IPS DF 6.9 (cell line): ENCODE measurements at regions not wholly inside any gene's neighbourhood (a gene's known extent, or its start where the extent isn't known, plus 50 kb on each side); places are given as distances from the start of the nearest gene placed in this dataset.

Source experiments
- DNase-seq: peaks from one replicate; pipeline ENCODE4 v3.0.0-alpha.2; 2013; ENCODE audit warnings: low read depth, low spot score
- H3K27ac ChIP-seq: one replicate; pipeline ENCODE4 v1.5.1; 2013; ENCODE audit warnings: low read length, control low read depth
- H3K27me3 ChIP-seq: 2 replicates; pipeline ENCODE4 v1.6.1; 2013; ENCODE audit warnings: mild to moderate bottlenecking, low read length; ENCODE audit not compliant: control insufficient read depth, insufficient read depth
- H3K36me3 ChIP-seq: 2 replicates; pipeline ENCODE4 v1.6.1; 2013; ENCODE audit warnings: low read length; ENCODE audit not compliant: control insufficient read depth, insufficient read depth
- H3K4me1 ChIP-seq: 2 replicates; pipeline ENCODE4 v1.6.1; 2013; ENCODE audit warnings: low read length; ENCODE audit not compliant: control insufficient read depth, insufficient read depth
- H3K4me3 ChIP-seq: 2 replicates; pipeline ENCODE4 v1.5.1; 2013; ENCODE audit warnings: mild to moderate bottlenecking, low read length
- H3K9me3 ChIP-seq: 2 replicates; pipeline ENCODE4 v1.6.1; 2013; ENCODE audit warnings: low read length, inconsistent platforms; ENCODE audit not compliant: control insufficient read depth, insufficient read depth
- WGBS: extraction: QIAGEN DNeasy Blood & Tissue Kit; methylation state at CpG from one replicate; pipeline ENCODE4 v1.1.7; 2013; ENCODE audit warnings: mixed read lengths, missing lambda C conversion rate; ENCODE audit not compliant: insufficient read length, insufficient coverage; 5-methylcytosine and 5-hydroxymethylcytosine counted together

DNA sequence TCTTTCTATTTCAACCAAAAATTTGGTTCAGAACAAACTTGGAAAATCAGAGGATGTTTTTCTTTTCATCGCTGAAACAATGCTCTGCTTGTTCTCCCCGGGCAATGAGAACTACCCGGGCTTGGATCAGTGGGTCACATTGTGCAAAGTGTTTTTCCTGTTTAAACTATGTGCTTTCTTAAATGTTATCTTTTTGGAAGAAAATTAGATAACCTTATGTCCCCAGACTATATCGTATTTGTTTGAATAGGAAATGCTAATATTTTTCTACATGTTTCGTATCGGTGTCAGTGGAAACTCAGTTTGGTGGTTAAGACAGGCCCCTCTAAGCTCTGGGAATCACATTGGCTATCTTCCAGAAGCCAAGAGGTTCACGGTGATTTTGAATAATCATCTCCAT lies 319.5 kb upstream of the NFE2L3 start:
- H3K27ac ChIP-seq, result no peak overlapping the region
- WGBS, result no CpG with 5 or more reads among the region's 7 CpGs
- no peaks in the 10 kb centered on the region for H3K9me3 ChIP-seq
- no peaks in the 10 kb centered on the region for H3K36me3 ChIP-seq
- no peak for DNase-seq
- H3K27me3 ChIP-seq, result no peaks in the 10 kb centered on the region
- H3K4me3 ChIP-seq, result no peak overlapping the region
- H3K4me1 ChIP-seq, result no peaks in the 10 kb centered on the region

GRCh38 chr7:25832929-25833328 lies 319.1 kb upstream of the NFE2L3 start:
- no peak for DNase-seq
- Histone ChIP-seq H3K9me3 (no peaks in the 10 kb centered on the region), H3K36me3 (no peaks in the 10 kb centered on the region), H3K4me3 (no peak overlapping the region), H3K4me1 (no peaks in the 10 kb centered on the region), H3K27ac (no peak overlapping the region), H3K27me3 (no peaks in the 10 kb centered on the region)
- no CpG with 5 or more reads among the region's 2 CpGs for WGBS

DNA sequence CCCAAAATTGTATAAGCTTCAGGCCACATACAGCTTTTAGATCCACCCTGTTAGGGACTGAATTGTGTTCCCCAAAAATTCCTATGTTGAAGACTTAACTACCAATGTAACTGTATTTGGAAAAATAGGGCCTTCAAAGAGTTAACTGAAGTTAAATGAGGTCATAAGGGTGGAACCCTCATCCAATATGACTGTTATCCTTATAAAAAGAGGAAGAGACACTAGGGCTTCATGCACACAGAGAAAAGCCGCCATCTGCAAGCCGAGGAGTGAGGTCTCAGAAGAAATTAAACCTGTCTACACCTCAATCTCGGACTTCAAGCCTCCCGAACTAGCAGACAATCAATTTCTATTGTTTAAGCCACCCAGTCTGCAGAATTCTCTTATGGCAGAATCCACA lies 317.9 kb upstream of the NFE2L3 start:
- DNase-seq, result no peak
- Histone ChIP-seq H3K9me3 (no peaks in the 10 kb centered on the region), H3K27ac (no peak overlapping the region), H3K4me1 (no peaks in the 10 kb centered on the region), H3K27me3 (no peaks in the 10 kb centered on the region), H3K36me3 (no peaks in the 10 kb centered on the region), H3K4me3 (no peak overlapping the region)
- no CpG with 5 or more reads among the region's 4 CpGs for WGBS

GRCh38 chr7:25835197-25835596 lies 316.8 kb upstream of the NFE2L3 start:
- Histone ChIP-seq H3K4me3 (no peak overlapping the region), H3K27me3 (no peaks in the 10 kb centered on the region), H3K27ac (no peak overlapping the region), H3K36me3 (no peaks in the 10 kb centered on the region), H3K9me3 (no peaks in the 10 kb centered on the region), H3K4me1 (no peaks in the 10 kb centered on the region)
- no peak for DNase-seq
- no CpG with 5 or more reads among the region's 5 CpGs for WGBS

GRCh38 chr7:25839084-25839769 lies 312.8 kb upstream of the NFE2L3 start:
- H3K9me3 ChIP-seq, result no peaks in the 10 kb centered on the region
- WGBS, result no CpG with 5 or more reads among the region's 2 CpGs
- H3K36me3 ChIP-seq, result no peaks in the 10 kb centered on the region
- no peak for DNase-seq
- no peaks in the 10 kb centered on the region for H3K27me3 ChIP-seq
- H3K27ac ChIP-seq, result no peak overlapping the region
- H3K4me3 ChIP-seq, result no peak overlapping the region
- H3K4me1 ChIP-seq, result no peaks in the 10 kb centered on the region

DNA sequence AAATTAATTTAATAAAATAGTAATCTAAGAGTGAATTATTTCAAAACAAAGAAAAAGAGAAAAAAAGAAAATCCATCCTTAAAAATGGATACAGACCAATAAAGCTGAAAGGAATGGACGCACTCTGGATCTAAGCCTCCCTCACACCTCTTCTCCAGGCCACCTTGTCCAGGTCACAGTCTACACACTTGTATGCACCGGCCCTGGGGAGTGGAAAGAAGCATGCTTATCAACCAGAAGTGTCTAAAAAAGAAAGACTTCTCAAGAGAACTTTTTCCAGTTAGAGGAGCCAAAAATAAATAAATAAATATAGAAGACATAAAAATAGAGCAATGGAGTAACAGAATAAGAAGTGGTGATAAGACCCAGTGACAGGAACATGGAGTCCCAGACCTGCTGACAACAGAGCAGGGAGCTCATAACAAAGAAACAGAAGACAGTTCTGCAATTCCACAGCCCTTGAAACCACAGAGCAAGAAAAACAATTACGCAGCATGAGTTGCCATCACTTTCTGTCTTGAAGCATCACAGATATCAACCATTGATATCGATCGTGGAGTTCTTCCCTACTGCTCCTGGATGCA lies 311.7 kb upstream of the NFE2L3 start:
- Histone ChIP-seq H3K4me1 (no peaks in the 10 kb centered on the region), H3K27ac (no peak overlapping the region), H3K36me3 (no peaks in the 10 kb centered on the region), H3K27me3 (no peaks in the 10 kb centered on the region), H3K9me3 (no peaks in the 10 kb centered on the region), H3K4me3 (no peak overlapping the region)
- no CpG with 5 or more reads among the region's 5 CpGs for WGBS
- DNase-seq, result no peak

GRCh38 chr7:25841575-25841974 lies 310.4 kb upstream of the NFE2L3 start:
- Histone ChIP-seq H3K9me3 (no peaks in the 10 kb centered on the region), H3K27ac (no peak overlapping the region), H3K4me3 (no peak overlapping the region), H3K27me3 (no peaks in the 10 kb centered on the region), H3K4me1 (no peaks in the 10 kb centered on the region), H3K36me3 (no peaks in the 10 kb centered on the region)
- WGBS, result no CpG with 5 or more reads among the region's 3 CpGs
- DNase-seq, result no peak

DNA sequence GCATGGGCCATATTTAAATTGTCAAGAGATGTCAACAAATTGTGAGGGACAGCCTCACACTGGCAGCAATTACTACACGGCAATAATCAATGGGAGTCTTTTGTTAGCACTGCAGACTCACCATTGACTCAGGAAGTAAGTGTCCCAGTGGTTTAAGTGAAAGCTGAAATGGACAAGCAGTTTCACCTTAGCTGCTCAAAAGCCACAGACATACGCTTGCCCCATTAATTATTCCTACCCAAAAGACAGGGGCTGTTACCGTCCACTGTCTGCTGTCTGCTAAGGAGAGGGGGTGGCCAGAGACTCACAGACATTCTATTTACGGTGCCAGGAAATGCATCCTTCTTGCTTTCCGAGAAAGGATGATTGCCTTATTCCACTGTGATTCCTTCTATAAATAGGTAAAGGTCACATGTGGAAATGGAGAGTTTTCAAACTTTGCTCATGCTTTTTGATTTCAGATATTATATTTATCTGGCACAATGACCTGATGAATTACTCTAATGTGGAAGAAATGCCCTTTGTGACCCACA lies 309.7 kb upstream of the NFE2L3 start:
- H3K4me1 ChIP-seq, result no peaks in the 10 kb centered on the region
- H3K4me3 ChIP-seq, result no peak overlapping the region
- H3K27me3 ChIP-seq, result no peaks in the 10 kb centered on the region
- DNase-seq, result no peak
- H3K9me3 ChIP-seq, result no peaks in the 10 kb centered on the region
- H3K27ac ChIP-seq, result no peak overlapping the region
- WGBS, result no CpG with 5 or more reads among the region's 5 CpGs
- no peaks in the 10 kb centered on the region for H3K36me3 ChIP-seq

DNA sequence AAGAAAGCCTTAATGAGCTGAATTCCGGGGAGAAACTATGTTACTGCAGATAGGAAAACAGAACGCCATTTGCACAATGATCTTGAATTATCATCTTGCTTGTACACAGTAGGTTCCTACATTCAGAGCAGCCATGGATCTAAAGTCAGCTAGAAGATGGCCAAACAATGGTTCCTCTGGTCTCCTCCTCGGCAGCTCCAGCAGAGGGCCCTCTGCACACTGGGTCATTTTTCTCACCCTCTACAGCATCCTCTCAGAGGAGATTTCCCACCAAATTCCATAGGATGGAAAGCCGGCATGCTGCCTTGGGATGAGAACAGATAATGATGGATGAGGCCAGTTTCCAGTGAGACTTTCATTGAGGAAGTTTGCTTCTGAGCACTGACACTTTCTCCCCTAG lies 308.5 kb upstream of the NFE2L3 start:
- no CpG with 5 or more reads among the region's 4 CpGs for WGBS
- no peaks in the 10 kb centered on the region for H3K4me1 ChIP-seq
- no peak for DNase-seq
- no peaks in the 10 kb centered on the region for H3K9me3 ChIP-seq
- H3K27ac ChIP-seq, result no peak overlapping the region
- no peak overlapping the region for H3K4me3 ChIP-seq
- H3K36me3 ChIP-seq, result no peaks in the 10 kb centered on the region
- H3K27me3 ChIP-seq, result no peaks in the 10 kb centered on the region

DNA sequence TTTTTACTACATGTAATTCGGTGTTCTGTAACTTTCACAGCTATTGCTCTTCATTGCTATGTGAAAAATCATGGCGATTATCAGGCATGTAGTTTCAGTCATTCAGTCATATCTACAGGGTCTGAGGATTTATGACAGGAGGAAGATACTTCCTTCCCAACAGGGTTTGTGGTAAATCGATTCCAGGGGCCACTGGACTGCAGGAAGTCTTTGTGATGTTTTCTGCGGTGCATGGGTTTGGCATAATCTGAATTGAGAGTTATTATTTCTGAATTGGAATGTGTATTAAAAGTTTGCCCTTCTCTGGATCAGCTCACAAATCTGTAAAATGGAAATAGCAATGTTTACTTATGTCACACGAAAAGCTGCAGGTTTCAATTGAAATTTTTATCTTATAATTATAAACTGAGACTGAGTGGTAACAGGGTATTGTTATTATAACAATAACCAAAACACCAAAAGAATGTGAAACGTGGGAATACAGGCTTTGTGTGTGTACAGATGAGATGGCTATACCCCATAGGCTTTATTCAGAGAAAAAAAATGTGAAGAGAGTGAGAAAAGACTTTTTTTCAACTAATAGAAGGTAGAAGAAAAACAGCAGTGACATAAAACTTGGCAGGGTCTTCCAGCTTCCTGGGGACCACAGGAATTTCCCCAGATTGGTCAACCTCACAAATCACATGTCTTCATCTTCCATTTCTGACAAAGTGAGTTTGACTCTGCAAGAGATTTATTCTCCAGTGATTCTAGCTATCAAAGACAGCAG lies 307.7 kb upstream of the NFE2L3 start:
- Histone ChIP-seq H3K27me3 (no peaks in the 10 kb centered on the region), H3K9me3 (no peaks in the 10 kb centered on the region), H3K4me1 (no peaks in the 10 kb centered on the region), H3K27ac (no peak overlapping the region), H3K36me3 (no peaks in the 10 kb centered on the region), H3K4me3 (no peak overlapping the region)
- no peak for DNase-seq
- WGBS, result no CpG with 5 or more reads among the region's 6 CpGs
